Body of pancreas (tissue), 4 donors: ENCODE measurements at regions not wholly inside any gene's neighbourhood (a gene's known extent, or its start where the extent isn't known, plus 50 kb on each side); places are given as distances from the start of the nearest gene placed in this dataset.
"Not testable (repeated sequence)": the region's sequence is repeated elsewhere in the genome, so short reads cannot be mapped to it uniquely, and the experiment has no call there.

ENCODE experiments used
- CTCF ChIP-seq, 7 experiments: fragments of 450-650 bp in 4 of 7; fragments of 200-600 bp in 3 of 7; sonication (generic) in 3 of 7; IDR thresholded peaks; one replicate each; pipeline ENCODE4 v1.5.1; 2016 to 2019; ENCODE audit warnings: antibody characterized with exemption in 7 of 7
- POLR2A ChIP-seq, 3 donors: fragments of 450-650 bp; IDR thresholded peaks; one replicate each; pipeline ENCODE4 v1.6.1; 2016; ENCODE audit warnings: antibody characterized with exemption in 3 of 3, mild to moderate bottlenecking in 2 of 3

- not testable (repeated sequence) for TF ChIP-seq CTCF, POLR2A (IDR thresholded peaks at IDR 0.05)
Observed at GRCh38 chr7:41388933-41389332, 314.0 kb downstream of the INHBA start.
